ENCODE measurements at regions not wholly inside any gene's neighbourhood (a gene's known extent, or its start where the extent isn't known, plus 50 kb on each side); places are given as distances from the start of the nearest gene placed in this dataset.

GRCh38 chr13:110790371-110790770 is 76.9 kb downstream of the ING1 start:
- no peak for TF ChIP-seq EP300 (IDR thresholded peaks at IDR 0.05)
- no peak for TF ChIP-seq CTCF (IDR thresholded peaks at IDR 0.05)
- no peak for TF ChIP-seq POLR2AphosphoS5 (IDR thresholded peaks at IDR 0.05)
- no peak for TF ChIP-seq POLR2A (IDR thresholded peaks at IDR 0.05)
